IMR-90 (cell line): ENCODE measurements at regions not wholly inside any gene's neighbourhood (a gene's known extent, or its start where the extent isn't known, plus 50 kb on each side); places are given as distances from the start of the nearest gene placed in this dataset.

ENCODE experiments used
- ATAC-seq: fragments of 200-7000 bp; cut with Tn5 transposase; 2 replicates; pipeline ENCODE4 v1.9.1; 2020; ENCODE audit warnings: low read depth, mild to moderate bottlenecking, moderate library complexity
- BruUV-seq: library from RNA; stranded (reverse); fragments of 400-500 nt; replicated peaks from 2 replicates; lab custom pipeline; 2021; lab: Mats Ljungman, UMichigan
- CTCF ChIA-PET: fragments of 300-600 bp; formaldehyde crosslinking; extraction: SDS; loops from one replicate; lab custom pipeline; 2021; ENCODE audit warnings: antibody characterized with exemption; lab: Yijun Ruan, JAX
- POLR2A ChIA-PET: fragments of 300-600 bp; sonication (Branson Sonifier 250); formaldehyde crosslinking; loops from one replicate; lab custom pipeline; 2022; ENCODE audit warnings: antibody characterized with exemption; ENCODE audit not compliant: unreplicated experiment; lab: Charles Lee
- DNase-seq: peaks from one replicate; pipeline ENCODE4 v3.0.0; 2013
- H2AFZ ChIP-seq: replicated peaks from 2 replicates; pipeline ENCODE3; 2013; ENCODE audit warnings: low read length, mild to moderate bottlenecking; ENCODE audit not compliant: poor library complexity
- H2AK5ac ChIP-seq: 2 replicates; pipeline ENCODE4 v1.6.1; 2013; ENCODE audit warnings: low read depth, low read length, inconsistent platforms
- H2AK9ac ChIP-seq: replicated peaks from 2 replicates; pipeline ENCODE3; 2013; ENCODE audit warnings: mild to moderate bottlenecking, low read depth, low read length, moderate library complexity; ENCODE audit not compliant: poor library complexity
- H2BK120ac ChIP-seq: 2 replicates; pipeline ENCODE4 v1.6.1; 2013; ENCODE audit warnings: low read depth, low read length, inconsistent platforms
- H2BK15ac ChIP-seq: 3 replicates; pipeline ENCODE4 v1.6.1; 2013; ENCODE audit warnings: low read depth, low read length, inconsistent platforms
- H2BK20ac ChIP-seq: 2 replicates; pipeline ENCODE4 v1.6.1; 2013; ENCODE audit warnings: low read depth, mild to moderate bottlenecking, inconsistent platforms, low read length, moderate library complexity
- H2BK5ac ChIP-seq: 2 replicates; pipeline ENCODE4 v1.6.1; 2013; ENCODE audit warnings: mild to moderate bottlenecking, low read depth, low read length, inconsistent platforms; ENCODE audit not compliant: poor library complexity, severe bottlenecking
- H3K14ac ChIP-seq: replicated peaks from 2 replicates; pipeline ENCODE4 v1.6.1; 2013; ENCODE audit warnings: low read depth, low read length, inconsistent platforms
- H3K18ac ChIP-seq: 2 replicates; pipeline ENCODE4 v1.6.1; 2013; ENCODE audit warnings: low read depth, low read length, control low read depth
- H3K23ac ChIP-seq: 2 replicates; pipeline ENCODE4 v1.6.1; 2013; ENCODE audit warnings: low read depth, low read length, inconsistent platforms
- H3K27ac ChIP-seq: 2 replicates; pipeline ENCODE4 v1.5.1; 2013; ENCODE audit warnings: mild to moderate bottlenecking, control low read depth, low read length; ENCODE audit not compliant: insufficient read depth
- H3K27me3 ChIP-seq: 2 replicates; pipeline ENCODE4 v1.6.1; 2013; ENCODE audit warnings: low read length; ENCODE audit not compliant: control insufficient read depth, insufficient read depth
- H3K36me3 ChIP-seq: 2 replicates; pipeline ENCODE4 v1.6.1; 2013; ENCODE audit warnings: low read length, mixed read lengths; ENCODE audit not compliant: control insufficient read depth, insufficient read depth
- H3K4ac ChIP-seq: 2 replicates; pipeline ENCODE4 v1.6.1; 2013; ENCODE audit warnings: low read depth, low read length, inconsistent platforms
- H3K4me1 ChIP-seq: 2 replicates; pipeline ENCODE4 v1.6.1; 2013; ENCODE audit warnings: low read length, mixed read lengths; ENCODE audit not compliant: control insufficient read depth, insufficient read depth
- H3K4me2 ChIP-seq: 2 replicates; pipeline ENCODE4 v1.6.1; 2013; ENCODE audit warnings: low read depth, mild to moderate bottlenecking, control low read depth, low read length, moderate library complexity
- H3K4me3 ChIP-seq: 2 replicates; pipeline ENCODE4 v1.5.1; 2013; ENCODE audit warnings: low read depth, mild to moderate bottlenecking, control low read depth, low read length, moderate library complexity; ENCODE audit not compliant: insufficient read depth
- H3K56ac ChIP-seq: 2 replicates; pipeline ENCODE4 v1.6.1; 2013; ENCODE audit warnings: low read length, inconsistent platforms; ENCODE audit not compliant: insufficient read depth; ENCODE audit errors: extremely low read depth
- H3K79me1 ChIP-seq, 2 experiments: 2 replicates each; pipeline ENCODE4 v1.6.1; 2013; ENCODE audit warnings: low read length in 2 of 2, inconsistent platforms in 1 of 2, low read depth in 1 of 2
- H3K9ac ChIP-seq: 2 replicates; pipeline ENCODE4 v1.6.1; 2013; ENCODE audit warnings: low read depth, low read length, control low read depth
- H3K9me1 ChIP-seq: 2 replicates; pipeline ENCODE4 v1.6.1; 2013; ENCODE audit warnings: low read length, inconsistent platforms; ENCODE audit not compliant: insufficient read depth
- H3K9me3 ChIP-seq: 2 replicates; pipeline ENCODE4 v1.6.1; 2013; ENCODE audit warnings: low read length; ENCODE audit not compliant: control insufficient read depth, insufficient read depth
- H4K20me1 ChIP-seq: 2 replicates; pipeline ENCODE4 v1.6.1; 2013; ENCODE audit warnings: low read length, inconsistent platforms; ENCODE audit not compliant: insufficient read depth
- H4K5ac ChIP-seq: 2 replicates; pipeline ENCODE4 v1.6.1; 2013; ENCODE audit warnings: mild to moderate bottlenecking, low read depth, low read length, control low read depth
- H4K8ac ChIP-seq, 2 experiments: 2 replicates each; pipeline ENCODE4 v1.6.1; 2013; ENCODE audit warnings: low read depth in 2 of 2, low read length in 2 of 2, control low read depth in 1 of 2, inconsistent platforms in 1 of 2
- H4K91ac ChIP-seq: 2 replicates; pipeline ENCODE4 v1.6.1; 2013; ENCODE audit warnings: low read depth, low read length, inconsistent platforms; ENCODE audit not compliant: insufficient read depth
- CEBPB ChIP-seq: IDR thresholded peaks from 2 replicates; pipeline ENCODE4 v1.6.1; 2012; ENCODE audit warnings: low read depth, low read length, improper control_type of control experiment
- CHD1 ChIP-seq: IDR thresholded peaks from 2 replicates; pipeline ENCODE4 v1.6.1; 2012; ENCODE audit warnings: low read depth, low read length, improper control_type of control experiment
- RAD21 ChIP-seq: IDR thresholded peaks from 2 replicates; pipeline ENCODE4 v1.6.1; 2012; ENCODE audit warnings: low read length, improper control_type of control experiment
- RFX5 ChIP-seq: IDR thresholded peaks from 2 replicates; pipeline ENCODE4 v1.8.0; 2012; ENCODE audit warnings: low read depth, mild to moderate bottlenecking, low read length, moderate library complexity
- WGBS, 2 experiments: methylation state at CpG; one replicate each; pipeline versions ENCODE4 v1.1.5 to v1.1.7; 2013; ENCODE audit warnings: missing lambda C conversion rate in 2 of 2; ENCODE audit not compliant: insufficient read length in 1 of 2; ENCODE audit errors: extremely low coverage in 2 of 2; 5-methylcytosine and 5-hydroxymethylcytosine counted together
- dilution Hi-C: fragments of 300-500 bp; cut with HindIII; formaldehyde crosslinking; loops from one replicate; pipeline ENCODE4 v1.14.3; 2018; ENCODE audit warnings: low sequenced_read_pairs; ENCODE audit not compliant: unreplicated experiment
- in situ Hi-C: fragments of 300-500 bp; cut with MboI; formaldehyde crosslinking; loops from 3 replicates; pipeline ENCODE4 v1.14.3; 2019; ENCODE audit warnings: low sequenced_read_pairs, inconsistent platforms, mixed read lengths
- intact Hi-C: fragments of 100-400 bp; cut with micrococcal nuclease; formaldehyde crosslinking; loops from 2 replicates; pipeline ENCODE4 v1.10.0; 2022

DNA sequence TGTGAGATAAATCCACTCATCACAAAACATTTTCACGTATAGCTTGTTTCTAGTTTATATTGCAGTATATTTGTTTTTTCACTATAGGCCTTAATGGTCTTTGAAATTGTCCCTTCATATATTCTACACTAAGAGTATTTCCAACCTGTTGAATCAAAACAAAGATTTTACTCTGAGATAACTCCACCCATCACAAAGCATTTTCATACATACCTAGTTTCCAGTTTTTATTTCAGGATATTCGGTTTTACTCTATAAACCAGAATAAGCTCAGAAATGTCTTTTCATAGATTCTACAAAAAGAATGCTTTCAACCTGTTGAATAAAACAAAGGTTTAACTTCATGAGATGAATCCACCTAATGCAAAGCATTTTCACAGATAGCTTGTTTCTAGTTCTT is 1528.7 kb downstream of the UQCRFS1 start:
- Histone ChIP-seq H3K27me3 (no peaks in the 10 kb centered on the region), H3K18ac (no peak overlapping the region), H3K4me2 (no peak overlapping the region), H3K27ac (no peak overlapping the region), H3K9ac (no peak overlapping the region), H3K9me1 (no peaks in the 10 kb centered on the region), H3K14ac (no peak overlapping the region), H4K8ac (no peak overlapping the region), H2BK15ac (no peak overlapping the region), H2AFZ (no peak overlapping the region), H4K5ac (no peak overlapping the region), H3K23ac (no peak overlapping the region), H4K20me1 (no peaks in the 10 kb centered on the region), H3K9me3 (peaks cover 7% of the 10 kb centered on the region), H3K56ac (no peak overlapping the region), H3K79me1 (no peaks in the 10 kb centered on the region), H3K36me3 (no peaks in the 10 kb centered on the region), H3K4ac (no peak overlapping the region), H2AK9ac (no peak overlapping the region), H3K4me3 (no peak overlapping the region), H3K4me1 (no peaks in the 10 kb centered on the region), H4K91ac (no peak overlapping the region), H2AK5ac (no peak overlapping the region), H2BK120ac (no peak overlapping the region), H2BK20ac (no peak overlapping the region), H2BK5ac (no peak overlapping the region)
- no peak for DNase-seq
- ChIA-PET POLR2A (no interaction called here), CTCF (no interaction called here)
- ATAC-seq, result no peak
- intact Hi-C loops, result no loop called here
- dilution Hi-C loops, result no loop called here
- no TSS peak for BruUV-seq
- no peak for TF ChIP-seq RAD21
- no peak for TF ChIP-seq CEBPB
- no peak for TF ChIP-seq CHD1
- TF ChIP-seq RFX5, result no peak
- in situ Hi-C loops, result no loop called here
- no CpG with 5 or more reads among the region's 2 CpGs for WGBS, 2 experiments
